ENCODE measurements at regions not wholly inside any gene's neighbourhood (a gene's known extent, or its start where the extent isn't known, plus 50 kb on each side); places are given as distances from the start of the nearest gene placed in this dataset.

DNA sequence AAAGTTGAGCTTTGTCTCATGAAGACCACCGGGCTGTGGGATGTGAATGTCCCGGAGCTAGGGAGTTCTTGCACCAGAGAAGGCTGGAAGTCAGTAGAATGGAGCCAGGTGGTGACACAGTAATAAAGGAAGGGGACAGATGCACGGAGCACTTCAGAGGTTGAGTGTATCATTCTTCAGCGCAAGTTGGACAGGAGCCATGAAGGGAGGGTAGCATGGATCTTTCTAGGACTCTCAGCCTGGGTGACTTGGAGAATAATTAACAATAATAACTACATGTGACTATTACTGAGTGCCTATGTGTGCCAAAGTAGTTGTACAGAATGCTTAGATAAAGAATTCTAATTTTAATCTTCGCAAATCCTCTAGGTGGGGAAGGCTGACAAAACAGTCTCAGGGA, 258.7 kb upstream of the AJAP1 start:
- DNase-seq: no peak

DNA sequence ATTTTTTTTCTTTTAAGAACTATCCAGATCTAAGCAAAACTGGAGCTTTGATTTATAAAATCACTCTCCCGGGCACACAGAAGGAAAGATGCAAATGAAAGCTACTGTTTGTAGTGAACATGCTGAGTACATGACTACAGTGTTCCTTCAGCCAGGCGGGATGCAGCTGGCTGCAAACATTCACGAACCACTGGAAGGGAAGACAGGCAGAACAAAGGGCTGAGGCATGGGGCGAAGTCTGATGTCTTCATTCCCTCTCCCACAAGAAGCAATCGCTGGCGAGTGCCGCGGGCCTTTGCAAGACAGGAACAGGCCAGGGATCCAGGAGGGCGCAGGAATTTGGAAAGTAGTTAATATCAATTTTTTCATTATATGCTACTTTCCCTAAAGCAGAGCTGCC, 257.9 kb upstream of the AJAP1 start:
- DNase-seq: no peak

GRCh38 chr1:4397196-4397595, 257.2 kb upstream of the AJAP1 start:
- DNase-seq: no peak

- no peak for DNase-seq
Measured at GRCh38 chr1:4402032-4402431, 252.4 kb upstream of the AJAP1 start.

GRCh38 chr1:4404854-4405590, 249.4 kb upstream of the AJAP1 start:
- no peak for DNase-seq

GRCh38 chr1:4407851-4408250, 246.6 kb upstream of the AJAP1 start:
- no peak for DNase-seq

GRCh38 chr1:4408380-4408779, 246.0 kb upstream of the AJAP1 start:
- DNase-seq: no peak

- DNase-seq: no peak
Measured at GRCh38 chr1:4411862-4412261, 242.5 kb upstream of the AJAP1 start.

- no peak for DNase-seq
Measured at GRCh38 chr1:4415476-4415875, 238.9 kb upstream of the AJAP1 start.

DNA sequence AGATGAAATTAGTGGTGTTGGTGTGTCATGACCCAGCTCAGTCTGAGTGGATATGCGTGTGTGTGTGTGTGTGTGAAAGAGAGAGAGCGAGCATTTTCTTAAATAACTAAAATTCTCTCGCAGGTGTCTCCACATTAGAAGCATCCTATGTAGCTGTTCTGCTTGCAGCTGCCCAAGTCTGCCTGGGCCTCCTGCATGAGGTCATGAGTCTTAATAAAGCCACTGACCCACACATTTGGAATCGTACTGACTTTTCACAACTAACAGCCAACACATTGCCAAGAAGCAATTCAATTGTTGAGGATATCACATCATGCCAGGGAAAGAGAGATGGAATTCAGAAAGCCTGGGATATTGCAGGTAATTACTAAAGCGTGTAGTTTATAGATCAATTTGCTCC, 238.2 kb upstream of the AJAP1 start:
- no peak for DNase-seq

- DNase-seq: no peak
Measured at GRCh38 chr1:4418021-4418420, 236.4 kb upstream of the AJAP1 start.

DNA sequence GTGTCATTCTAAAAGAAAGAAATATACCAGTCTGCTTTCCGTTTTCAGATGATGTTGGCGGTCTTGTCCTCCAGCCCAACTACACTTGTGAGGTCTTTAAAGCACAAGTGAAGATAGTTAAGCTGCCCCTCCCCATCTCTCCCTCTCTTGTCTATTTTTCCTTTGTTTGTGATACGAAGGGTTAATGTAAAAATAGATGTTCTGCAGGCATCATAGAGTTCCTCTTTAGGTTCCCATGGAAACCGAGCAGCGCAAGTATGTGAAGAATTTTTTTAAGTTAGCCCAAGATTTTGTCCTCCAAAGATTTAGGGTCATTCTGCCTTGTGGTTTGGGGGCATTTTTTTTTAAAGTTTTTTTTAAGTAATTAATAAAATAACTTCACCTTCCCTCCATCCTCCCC, 232.4 kb upstream of the AJAP1 start:
- no peak for DNase-seq

DNA sequence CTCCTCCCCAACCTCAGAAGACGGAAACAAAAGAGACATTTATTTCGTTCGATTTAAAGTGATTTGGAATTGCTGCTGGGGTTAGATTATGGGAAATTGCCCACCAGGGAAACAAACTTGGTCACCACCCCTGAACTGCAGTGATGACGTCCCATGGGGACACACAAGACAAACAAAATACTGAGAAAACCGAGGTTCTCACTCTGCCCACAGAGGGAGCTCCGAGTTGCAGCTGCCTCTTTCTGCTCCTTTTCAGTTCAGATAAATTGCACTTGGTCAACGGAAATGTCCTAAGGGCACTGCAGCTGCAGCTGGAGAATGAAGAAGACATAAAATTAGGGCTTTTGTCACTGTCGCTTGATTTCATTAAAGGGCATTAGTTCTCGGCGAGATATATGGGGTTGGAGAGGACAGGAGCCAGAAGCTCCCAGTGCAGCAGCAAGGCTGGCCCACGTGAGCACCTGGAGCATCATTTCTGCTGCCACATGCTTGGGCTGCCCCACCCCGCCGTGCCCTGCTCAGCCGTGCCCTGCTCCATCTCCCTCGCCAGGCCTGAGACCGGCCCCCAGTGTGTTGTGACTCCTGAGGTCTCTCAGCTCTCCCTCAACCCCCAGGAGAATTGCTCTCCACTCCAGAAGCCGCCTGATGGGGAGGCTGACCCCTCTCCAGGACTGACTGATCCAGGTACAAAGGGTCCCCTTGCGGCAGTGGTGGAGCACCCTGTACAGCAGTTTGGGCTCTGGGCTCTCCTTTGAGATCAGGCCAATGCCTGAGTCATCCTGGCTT, 231.7 kb upstream of the AJAP1 start:
- DNase-seq: no peak

GRCh38 chr1:4424254-4424653, 230.2 kb upstream of the AJAP1 start:
- no peak for DNase-seq

DNA sequence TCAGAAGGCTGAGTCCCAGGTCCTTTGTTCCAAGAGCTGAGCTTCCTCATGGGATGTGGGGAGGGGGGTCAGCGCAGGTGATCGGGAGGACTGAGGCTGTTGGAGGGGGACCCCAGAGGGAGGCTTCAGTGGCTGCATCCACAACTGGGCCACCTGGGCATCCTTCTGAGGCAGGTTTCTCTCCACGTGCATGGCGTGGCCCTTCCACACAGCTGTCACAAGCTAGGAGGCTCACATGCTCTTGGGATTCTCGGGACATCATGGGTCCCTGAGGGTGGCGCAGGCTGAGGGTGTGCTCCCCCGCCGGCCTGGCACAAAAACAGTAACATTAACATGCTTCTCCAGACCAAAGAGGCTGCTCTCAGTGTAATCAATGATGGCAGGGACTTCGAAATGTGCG, 229.6 kb upstream of the AJAP1 start:
- no peak for DNase-seq

- DNase-seq: no peak
Measured at GRCh38 chr1:4425892-4426291, 228.5 kb upstream of the AJAP1 start.

DNA sequence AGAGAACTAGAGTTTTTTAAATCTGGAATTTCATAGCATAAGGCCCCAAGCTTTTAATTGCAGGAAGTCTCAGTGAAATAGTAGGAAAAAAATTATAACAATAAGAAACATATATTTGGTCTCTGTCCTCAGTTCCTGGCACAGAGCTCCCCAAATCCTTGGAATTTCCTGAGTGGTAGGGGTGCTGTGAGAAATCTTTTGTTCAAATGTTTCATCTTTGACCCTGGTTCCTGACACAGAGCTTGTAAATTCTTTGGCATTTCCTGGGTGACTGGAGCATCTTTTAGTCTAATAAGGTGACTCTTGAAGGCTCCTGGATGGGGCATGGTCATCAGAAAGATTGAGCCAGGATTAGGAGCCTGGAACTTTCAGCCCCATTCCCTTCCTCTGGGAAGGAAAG, 225.7 kb upstream of the AJAP1 start:
- no peak for DNase-seq

GRCh38 chr1:4430406-4431365, 223.7 kb upstream of the AJAP1 start:
- no peak for DNase-seq

GRCh38 chr1:4431491-4431890, 222.9 kb upstream of the AJAP1 start:
- no peak for DNase-seq

GRCh38 chr1:4433075-4433474, 221.3 kb upstream of the AJAP1 start:
- no peak for DNase-seq

DNA sequence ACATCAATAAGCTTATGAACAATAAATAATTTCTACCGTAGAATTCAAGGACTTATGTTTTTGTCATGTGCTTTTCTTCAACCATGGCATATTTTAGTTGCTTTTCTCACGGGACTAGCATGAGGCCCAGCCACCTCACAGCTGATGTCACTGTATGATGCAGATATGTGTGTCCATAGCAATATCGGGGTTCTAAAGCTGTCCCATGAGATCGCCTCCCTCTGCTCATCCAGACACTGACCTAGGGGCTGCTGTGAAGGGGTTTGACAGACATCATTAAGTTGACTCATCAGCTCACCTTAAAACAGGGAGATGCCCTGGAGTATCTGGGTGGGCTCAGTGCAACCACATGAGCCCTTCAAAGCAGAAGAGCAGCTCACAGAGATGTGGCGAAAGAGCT, 210.3 kb upstream of the AJAP1 start:
- no peak for DNase-seq

- DNase-seq: no peak
Measured at GRCh38 chr1:4447778-4448420, 206.5 kb upstream of the AJAP1 start.

DNA sequence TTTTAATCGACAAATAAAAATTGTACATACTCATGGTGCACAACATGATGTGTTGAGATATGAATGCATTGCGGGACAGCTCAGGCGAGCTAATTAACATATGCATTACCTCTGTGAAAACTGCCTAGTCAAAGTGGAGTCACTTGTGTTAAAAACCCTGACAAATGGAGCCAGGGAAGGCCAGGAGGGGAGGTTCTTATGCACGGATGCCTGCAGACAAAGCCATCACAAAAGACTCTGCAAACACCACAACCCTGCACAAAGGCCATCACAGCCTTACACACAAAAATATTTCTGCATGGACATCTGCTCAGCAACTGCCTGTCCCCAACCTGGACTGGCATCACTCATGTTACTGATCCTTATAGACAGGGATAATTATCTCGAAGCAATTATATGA, 204.4 kb upstream of the AJAP1 start:
- DNase-seq: no peak
